ENCODE measurements at regions not wholly inside any gene's neighbourhood (a gene's known extent, or its start where the extent isn't known, plus 50 kb on each side); places are given as distances from the start of the nearest gene placed in this dataset.

- TF ChIP-seq CTCF (IDR thresholded peaks at IDR 0.05; ENCODE audit: insufficient read depth, low read length) (peak; percentile 76), SPI1 (IDR thresholded peaks at IDR 0.05; ENCODE audit: borderline replicate concordance, low read depth) (no peak), GABPA (IDR thresholded peaks at IDR 0.05; ENCODE audit: low read depth) (no peak), POLR2AphosphoS5 (IDR thresholded peaks at IDR 0.05; ENCODE audit: low read depth) (no peak), REST (IDR thresholded peaks at IDR 0.05; ENCODE audit: insufficient replicate concordance, low read depth) (no peak)
- Histone ChIP-seq H3K27me3 (ENCODE audit: insufficient read depth, poor library complexity, severe bottlenecking) (no peaks in the 10 kb centered on the region), H3K27ac (replicated peaks) (no peak overlapping the region), H3K4me3 (replicated peaks; ENCODE audit: insufficient read depth, low read length) (no peak overlapping the region)
- no peak for DNase-seq (ENCODE audit: low read depth in 1 of 2, low spot score in 1 of 2)
Measured at GRCh38 chr12:111274777-111275176, 94.1 kb downstream of the PHETA1 start.

- no peak for TF ChIP-seq SPI1 (IDR thresholded peaks at IDR 0.05; ENCODE audit: borderline replicate concordance, low read depth)
- peak; percentile 17 for TF ChIP-seq CTCF (IDR thresholded peaks at IDR 0.05; ENCODE audit: insufficient read depth, low read length)
- no peak for TF ChIP-seq GABPA (IDR thresholded peaks at IDR 0.05; ENCODE audit: low read depth)
- Histone ChIP-seq H3K27me3 (ENCODE audit: insufficient read depth, poor library complexity, severe bottlenecking) (no peaks in the 10 kb centered on the region), H3K27ac (replicated peaks) (no peak overlapping the region), H3K4me3 (replicated peaks; ENCODE audit: insufficient read depth, low read length) (no peak overlapping the region)
- DNase-seq (ENCODE audit: low read depth in 1 of 2, low spot score in 1 of 2): peak in 1 of 2 experiments; percentile 39
Measured at GRCh38 chr12:111271674-111272418, 97.0 kb downstream of the PHETA1 start.

DNA sequence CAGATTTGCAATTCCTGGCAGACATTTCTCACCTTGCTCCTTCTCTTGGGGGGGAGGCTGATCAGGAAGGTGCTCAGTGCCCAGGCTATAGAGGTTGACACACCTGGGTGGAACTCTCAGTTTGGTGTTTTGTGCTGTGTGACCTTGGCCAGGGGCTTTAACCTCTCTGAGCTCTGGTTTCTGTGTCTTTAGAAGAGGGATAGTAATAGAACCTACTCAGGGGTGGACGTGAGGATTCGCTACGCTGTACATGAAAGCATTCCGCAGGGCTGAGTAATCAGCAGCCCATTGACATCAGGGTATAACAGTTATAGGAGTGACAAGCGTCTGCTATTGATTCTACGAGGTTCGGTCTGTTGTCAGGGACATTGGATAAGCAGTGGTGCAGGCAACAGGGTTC, 98.1 kb downstream of the PHETA1 start:
- Histone ChIP-seq H3K27me3 (ENCODE audit: insufficient read depth, poor library complexity, severe bottlenecking) (no peaks in the 10 kb centered on the region), H3K27ac (replicated peaks) (no peak overlapping the region), H3K4me3 (replicated peaks; ENCODE audit: insufficient read depth, low read length) (no peak overlapping the region)
- no peak for TF ChIP-seq GABPA (IDR thresholded peaks at IDR 0.05; ENCODE audit: low read depth)
- no peak for TF ChIP-seq CTCF (IDR thresholded peaks at IDR 0.05; ENCODE audit: insufficient read depth, low read length)
- no peak for TF ChIP-seq POLR2AphosphoS5 (IDR thresholded peaks at IDR 0.05; ENCODE audit: low read depth)
- no peak for TF ChIP-seq REST (IDR thresholded peaks at IDR 0.05; ENCODE audit: insufficient replicate concordance, low read depth)
- no peak for TF ChIP-seq SPI1 (IDR thresholded peaks at IDR 0.05; ENCODE audit: borderline replicate concordance, low read depth)
- no peak for DNase-seq (ENCODE audit: low read depth in 1 of 2, low spot score in 1 of 2)

GRCh38 chr12:111270239-111270638, 98.7 kb downstream of the PHETA1 start:
- Histone ChIP-seq H3K4me3 (replicated peaks; ENCODE audit: insufficient read depth, low read length) (no peak overlapping the region), H3K27me3 (ENCODE audit: insufficient read depth, poor library complexity, severe bottlenecking) (no peaks in the 10 kb centered on the region), H3K27ac (replicated peaks) (no peak overlapping the region)
- no peak for TF ChIP-seq CTCF (IDR thresholded peaks at IDR 0.05; ENCODE audit: insufficient read depth, low read length)
- TF ChIP-seq SPI1 (IDR thresholded peaks at IDR 0.05; ENCODE audit: borderline replicate concordance, low read depth): no peak
- no peak for TF ChIP-seq POLR2AphosphoS5 (IDR thresholded peaks at IDR 0.05; ENCODE audit: low read depth)
- no peak for TF ChIP-seq REST (IDR thresholded peaks at IDR 0.05; ENCODE audit: insufficient replicate concordance, low read depth)
- TF ChIP-seq GABPA (IDR thresholded peaks at IDR 0.05; ENCODE audit: low read depth): no peak
- no peak for DNase-seq (ENCODE audit: low read depth in 1 of 2, low spot score in 1 of 2)

All from HL-60 (cell line).